ENCODE measurements at regions not wholly inside any gene's neighbourhood (a gene's known extent, or its start where the extent isn't known, plus 50 kb on each side); places are given as distances from the start of the nearest gene placed in this dataset.

- peak; percentile 19 for DNase-seq
Observed at GRCh38 chr2:57990118-57990725, 56.4 kb upstream of the VRK2 start.
